NB4 (cell line): ENCODE measurements at regions not wholly inside any gene's neighbourhood (a gene's known extent, or its start where the extent isn't known, plus 50 kb on each side); places are given as distances from the start of the nearest gene placed in this dataset.

Experiments
- CTCF ChIP-seq: IDR thresholded peaks from one replicate; pipeline ENCODE4 v1.5.1; 2012; ENCODE audit warnings: low read depth, low read length
- POLR2A ChIP-seq: IDR thresholded peaks from 2 replicates; pipeline ENCODE4 v1.6.1; 2011; ENCODE audit warnings: mild to moderate bottlenecking; ENCODE audit not compliant: insufficient read length; ENCODE audit errors: extremely low read depth

GRCh38 chr4:1563768-1564485 is 120.2 kb downstream of the FAM53A start:
- TF ChIP-seq POLR2A (no peak), CTCF (no peak)
